ENCODE measurements at regions not wholly inside any gene's neighbourhood (a gene's known extent, or its start where the extent isn't known, plus 50 kb on each side); places are given as distances from the start of the nearest gene placed in this dataset.

GRCh38 chr5:66344544-66344943, 200.4 kb downstream of the SREK1 start:
- peaks cover 21% of the 10 kb centered on the region for H3K27me3 ChIP-seq (ENCODE audit: insufficient read depth, poor library complexity, severe bottlenecking)
- H3K9me3 ChIP-seq (ENCODE audit: severe bottlenecking) = no peaks in the 10 kb centered on the region
- TF ChIP-seq CTCF (IDR thresholded peaks at IDR 0.05; ENCODE audit: poor library complexity, severe bottlenecking) = no peak
- H3K4me1 ChIP-seq (ENCODE audit: insufficient read depth, poor library complexity, severe bottlenecking) = no peaks in the 10 kb centered on the region
- DNase-seq (ENCODE audit: low spot score) (no peak), ATAC-seq (ENCODE audit: low read depth) (no peak)
- no peak overlapping the region for H3K27ac ChIP-seq (ENCODE audit: poor library complexity, severe bottlenecking)
- no peaks in the 10 kb centered on the region for H3K36me3 ChIP-seq (ENCODE audit: low read depth)
- H3K4me3 ChIP-seq (ENCODE audit: severe bottlenecking) = no peak overlapping the region

- TF ChIP-seq CTCF (IDR thresholded peaks at IDR 0.05; ENCODE audit: poor library complexity, severe bottlenecking) = no peak
- Histone ChIP-seq H3K27ac (ENCODE audit: poor library complexity, severe bottlenecking) (no peak overlapping the region), H3K4me1 (ENCODE audit: insufficient read depth, poor library complexity, severe bottlenecking) (no peaks in the 10 kb centered on the region), H3K27me3 (ENCODE audit: insufficient read depth, poor library complexity, severe bottlenecking) (peaks cover 21% of the 10 kb centered on the region), H3K36me3 (ENCODE audit: low read depth) (no peaks in the 10 kb centered on the region), H3K4me3 (ENCODE audit: severe bottlenecking) (no peak overlapping the region), H3K9me3 (ENCODE audit: severe bottlenecking) (no peaks in the 10 kb centered on the region)
- DNase-seq (ENCODE audit: low spot score) (no peak), ATAC-seq (ENCODE audit: low read depth) (no peak)
Observed at GRCh38 chr5:66345281-66345680, 201.2 kb downstream of the SREK1 start.

- H3K4me3 ChIP-seq (ENCODE audit: severe bottlenecking) = no peak overlapping the region
- no peaks in the 10 kb centered on the region for H3K4me1 ChIP-seq (ENCODE audit: insufficient read depth, poor library complexity, severe bottlenecking)
- no peaks in the 10 kb centered on the region for H3K9me3 ChIP-seq (ENCODE audit: severe bottlenecking)
- DNase-seq (ENCODE audit: low spot score) (no peak), ATAC-seq (ENCODE audit: low read depth) (no peak)
- TF ChIP-seq CTCF (IDR thresholded peaks at IDR 0.05; ENCODE audit: poor library complexity, severe bottlenecking) = no peak
- no peak overlapping the region for H3K27ac ChIP-seq (ENCODE audit: poor library complexity, severe bottlenecking)
- H3K36me3 ChIP-seq (ENCODE audit: low read depth) = no peaks in the 10 kb centered on the region
- H3K27me3 ChIP-seq (ENCODE audit: insufficient read depth, poor library complexity, severe bottlenecking) = peaks cover 21% of the 10 kb centered on the region
Observed at GRCh38 chr5:66346869-66347268, 202.8 kb downstream of the SREK1 start.

GRCh38 chr5:66348387-66349125, 204.5 kb downstream of the SREK1 start:
- DNase-seq (ENCODE audit: low spot score) (no peak), ATAC-seq (ENCODE audit: low read depth) (no peak)
- Histone ChIP-seq H3K4me1 (ENCODE audit: insufficient read depth, poor library complexity, severe bottlenecking) (no peaks in the 10 kb centered on the region), H3K27me3 (ENCODE audit: insufficient read depth, poor library complexity, severe bottlenecking) (peaks cover 21% of the 10 kb centered on the region), H3K9me3 (ENCODE audit: severe bottlenecking) (no peaks in the 10 kb centered on the region), H3K36me3 (ENCODE audit: low read depth) (no peaks in the 10 kb centered on the region), H3K4me3 (ENCODE audit: severe bottlenecking) (no peak overlapping the region), H3K27ac (ENCODE audit: poor library complexity, severe bottlenecking) (no peak overlapping the region)
- no peak for TF ChIP-seq CTCF (IDR thresholded peaks at IDR 0.05; ENCODE audit: poor library complexity, severe bottlenecking)

- H3K36me3 ChIP-seq (ENCODE audit: low read depth) = no peaks in the 10 kb centered on the region
- ATAC-seq (ENCODE audit: low read depth) (no peak), DNase-seq (ENCODE audit: low spot score) (no peak)
- no peak overlapping the region for H3K27ac ChIP-seq (ENCODE audit: poor library complexity, severe bottlenecking)
- H3K27me3 ChIP-seq (ENCODE audit: insufficient read depth, poor library complexity, severe bottlenecking) = peaks cover 4% of the 10 kb centered on the region
- no peak for TF ChIP-seq CTCF (IDR thresholded peaks at IDR 0.05; ENCODE audit: poor library complexity, severe bottlenecking)
- H3K4me3 ChIP-seq (ENCODE audit: severe bottlenecking) = no peak overlapping the region
- no peaks in the 10 kb centered on the region for H3K9me3 ChIP-seq (ENCODE audit: severe bottlenecking)
- H3K4me1 ChIP-seq (ENCODE audit: insufficient read depth, poor library complexity, severe bottlenecking) = no peaks in the 10 kb centered on the region
Observed at GRCh38 chr5:66351813-66352212, 207.7 kb downstream of the SREK1 start.

All from RWPE2 (cell line).